HG03439 (cell line): ENCODE measurements at regions not wholly inside any gene's neighbourhood (a gene's known extent, or its start where the extent isn't known, plus 50 kb on each side); places are given as distances from the start of the nearest gene placed in this dataset.
"Not testable (repeated sequence)": the region's sequence is repeated elsewhere in the genome, so short reads cannot be mapped to it uniquely, and the experiment has no call there.

ENCODE experiments used
- ATAC-seq: cut with Tn5 transposase; IDR thresholded peaks from one replicate; pipeline ENCODE4 v1.9.1; 2021; ENCODE audit warnings: mild to moderate bottlenecking, moderate library complexity; ENCODE audit not compliant: unreplicated experiment

GRCh38 chr21:41612674-41613532 is 104.9 kb upstream of the TMPRSS2 start:
- no peak for ATAC-seq

- ATAC-seq = no peak
Observed at GRCh38 chr21:41611966-41612606, 104.1 kb upstream of the TMPRSS2 start.

- no peak for ATAC-seq
Observed at GRCh38 chr21:41611441-41611840, 103.5 kb upstream of the TMPRSS2 start.

GRCh38 chr21:41610840-41611115 is 102.8 kb upstream of the TMPRSS2 start:
- ATAC-seq = not testable (repeated sequence)

- no peak for ATAC-seq
Observed at GRCh38 chr21:41610042-41610839, 102.3 kb upstream of the TMPRSS2 start.

GRCh38 chr21:41606706-41607105 is 98.7 kb upstream of the TMPRSS2 start:
- ATAC-seq = no peak

- ATAC-seq = no peak
Observed at GRCh38 chr21:41605934-41606285, 98.0 kb upstream of the TMPRSS2 start.

GRCh38 chr21:41605178-41605933 is 97.4 kb upstream of the TMPRSS2 start:
- no peak for ATAC-seq

GRCh38 chr21:41604583-41605041 is 96.7 kb upstream of the TMPRSS2 start:
- ATAC-seq = no peak

GRCh38 chr21:41603476-41603875 is 95.5 kb upstream of the TMPRSS2 start:
- no peak for ATAC-seq

- no peak for ATAC-seq
Observed at GRCh38 chr21:41602531-41602930, 94.6 kb upstream of the TMPRSS2 start.

GRCh38 chr21:41601573-41602368 is 93.8 kb upstream of the TMPRSS2 start:
- no peak for ATAC-seq

GRCh38 chr21:41600961-41601572 is 93.1 kb upstream of the TMPRSS2 start:
- no peak for ATAC-seq

- no peak for ATAC-seq
Observed at GRCh38 chr21:41600556-41600955, 92.6 kb upstream of the TMPRSS2 start.

- ATAC-seq = no peak
Observed at GRCh38 chr21:41600116-41600515, 92.2 kb upstream of the TMPRSS2 start.

- no peak for ATAC-seq
Observed at GRCh38 chr21:41598561-41599431, 90.8 kb upstream of the TMPRSS2 start.

- no peak for ATAC-seq
Observed at GRCh38 chr21:41597811-41598231, 89.9 kb upstream of the TMPRSS2 start.

- ATAC-seq = no peak
Observed at GRCh38 chr21:41597227-41597626, 89.3 kb upstream of the TMPRSS2 start.
